ENCODE measurements at regions not wholly inside any gene's neighbourhood (a gene's known extent, or its start where the extent isn't known, plus 50 kb on each side); places are given as distances from the start of the nearest gene placed in this dataset.
"Not testable (repeated sequence)": the region's sequence is repeated elsewhere in the genome, so short reads cannot be mapped to it uniquely, and the experiment has no call there.

DNA sequence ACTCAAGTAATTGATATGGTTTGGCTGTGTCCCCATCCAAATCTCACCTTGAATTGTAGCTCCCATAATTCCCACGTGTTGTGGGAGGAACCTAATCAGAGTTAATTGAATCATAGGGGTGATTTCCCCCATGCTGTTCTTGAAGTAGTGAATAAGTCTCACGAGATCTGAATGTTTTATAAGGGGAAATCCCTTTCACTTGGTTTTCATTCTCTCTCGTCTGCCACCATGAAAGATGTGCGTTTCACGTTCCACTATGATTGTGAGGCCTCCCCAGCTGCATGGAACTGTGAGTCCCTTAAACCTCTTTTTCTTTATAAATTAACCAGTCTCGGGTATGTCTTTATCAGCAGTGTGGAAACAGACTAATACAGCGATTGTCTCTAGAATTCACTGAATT is 135.4 kb downstream of the BACH1 start:
- peak; percentile 12 for DNase-seq (ENCODE audit: low read depth, low spot score)
- TF ChIP-seq, protein P1, sequence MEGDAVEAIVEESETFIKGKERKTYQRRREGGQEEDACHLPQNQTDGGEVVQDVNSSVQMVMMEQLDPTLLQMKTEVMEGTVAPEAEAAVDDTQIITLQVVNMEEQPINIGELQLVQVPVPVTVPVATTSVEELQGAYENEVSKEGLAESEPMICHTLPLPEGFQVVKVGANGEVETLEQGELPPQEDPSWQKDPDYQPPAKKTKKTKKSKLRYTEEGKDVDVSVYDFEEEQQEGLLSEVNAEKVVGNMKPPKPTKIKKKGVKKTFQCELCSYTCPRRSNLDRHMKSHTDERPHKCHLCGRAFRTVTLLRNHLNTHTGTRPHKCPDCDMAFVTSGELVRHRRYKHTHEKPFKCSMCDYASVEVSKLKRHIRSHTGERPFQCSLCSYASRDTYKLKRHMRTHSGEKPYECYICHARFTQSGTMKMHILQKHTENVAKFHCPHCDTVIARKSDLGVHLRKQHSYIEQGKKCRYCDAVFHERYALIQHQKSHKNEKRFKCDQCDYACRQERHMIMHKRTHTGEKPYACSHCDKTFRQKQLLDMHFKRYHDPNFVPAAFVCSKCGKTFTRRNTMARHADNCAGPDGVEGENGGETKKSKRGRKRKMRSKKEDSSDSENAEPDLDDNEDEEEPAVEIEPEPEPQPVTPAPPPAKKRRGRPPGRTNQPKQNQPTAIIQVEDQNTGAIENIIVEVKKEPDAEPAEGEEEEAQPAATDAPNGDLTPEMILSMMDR (IDR thresholded peaks at IDR 0.05; ENCODE audit: low read depth, low read length), result no peak
- in situ Hi-C loops (cut with HindIII; ENCODE audit: low sequenced_read_pairs), result no loop called here
- no peak overlapping the region for H3K4me3 ChIP-seq (ENCODE audit: low read depth, low read length)

DNA sequence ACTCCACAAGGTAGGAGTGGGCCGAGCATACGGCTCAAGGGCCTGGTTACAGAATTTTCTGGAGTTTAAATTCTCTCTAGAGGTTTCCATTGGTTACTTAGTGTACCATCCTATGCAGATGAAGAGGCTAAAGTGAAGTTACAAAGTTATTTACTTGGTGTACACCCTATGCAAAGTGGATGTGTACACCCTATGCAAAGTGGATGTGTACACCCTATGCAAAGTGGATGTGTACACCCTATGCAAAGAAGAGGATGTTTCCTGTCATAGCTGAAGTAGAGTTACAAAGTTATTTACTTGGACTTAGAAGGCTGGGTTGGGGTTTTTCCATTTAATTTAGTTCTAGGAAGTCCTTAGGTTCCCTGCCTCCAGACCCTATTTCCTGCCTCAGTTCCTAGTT is 136.3 kb downstream of the BACH1 start:
- DNase-seq (ENCODE audit: low read depth, low spot score); in situ Hi-C loops (cut with HindIII; ENCODE audit: low sequenced_read_pairs); H3K4me3 ChIP-seq (ENCODE audit: low read depth, low read length): not testable (repeated sequence)

DNA sequence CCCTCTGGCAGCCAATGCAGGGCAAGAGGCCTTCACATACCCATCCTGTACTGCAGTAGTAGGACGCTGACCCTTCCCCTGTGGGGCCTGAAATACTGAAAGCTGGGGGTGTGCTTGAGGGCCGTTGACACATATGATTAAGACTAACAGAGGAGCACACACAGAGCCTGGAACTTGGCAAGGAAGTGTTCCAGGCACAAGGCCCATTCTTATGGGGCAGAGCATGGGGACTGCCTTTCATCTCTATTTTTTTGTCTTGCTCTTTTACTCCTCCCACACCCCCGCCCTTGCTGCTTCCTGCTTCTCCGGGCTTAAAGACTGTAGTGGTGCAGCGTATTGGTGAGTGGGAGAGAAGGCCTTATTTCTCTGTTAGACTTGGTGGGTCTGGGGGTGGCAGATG is 137.4 kb downstream of the BACH1 start:
- DNase-seq (ENCODE audit: low read depth, low spot score), result no peak
- TF ChIP-seq, protein P1 (IDR thresholded peaks at IDR 0.05; ENCODE audit: low read depth, low read length), result no peak
- no peak overlapping the region for H3K4me3 ChIP-seq (ENCODE audit: low read depth, low read length)
- in situ Hi-C loops (cut with HindIII; ENCODE audit: low sequenced_read_pairs), result no loop called here

DNA sequence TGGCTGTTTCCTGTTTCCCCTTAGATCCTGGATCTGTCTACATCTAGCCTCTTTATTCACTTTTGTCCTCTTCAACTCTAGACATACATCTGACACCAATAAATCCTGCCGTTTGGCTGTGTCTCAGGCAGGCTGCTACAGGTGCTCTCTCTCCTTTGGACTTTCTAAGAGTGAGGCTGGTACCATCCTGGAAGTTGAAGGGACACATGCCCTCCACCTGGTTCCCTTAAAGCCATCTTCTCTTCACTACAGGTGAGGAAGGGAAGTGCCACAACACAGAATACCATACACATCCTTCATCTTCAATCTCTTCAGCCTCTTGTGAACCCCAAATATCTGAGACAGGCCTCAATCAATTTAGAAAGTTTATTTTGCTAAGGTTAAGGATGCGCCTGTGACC is 137.9 kb downstream of the BACH1 start:
- in situ Hi-C loops (cut with HindIII; ENCODE audit: low sequenced_read_pairs), result no loop called here

DNA sequence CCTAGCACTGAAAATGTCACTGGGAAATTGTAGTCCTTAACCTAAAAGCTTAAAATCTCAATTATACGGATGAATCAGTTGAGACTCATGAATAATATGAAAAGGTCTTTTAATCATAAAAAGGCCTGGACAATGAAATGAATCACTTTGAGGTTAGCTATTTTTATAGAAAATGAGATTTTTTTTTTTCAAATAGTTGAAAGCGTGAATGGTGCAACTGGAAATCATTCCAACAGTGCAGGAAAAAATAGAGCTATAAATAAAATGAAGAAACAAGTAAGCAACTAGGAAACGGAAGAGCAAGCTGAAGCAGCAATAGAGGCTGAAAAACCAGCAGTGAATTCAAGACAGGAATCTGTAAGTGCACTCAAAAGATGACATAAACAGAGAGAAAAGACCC is 142.9 kb downstream of the BACH1 start:
- DNase-seq (ENCODE audit: low read depth, low spot score), result peak; percentile 13

More for the DNA sequence above, 137.9 kb downstream of the BACH1 start:
- TF ChIP-seq, protein P1 (IDR thresholded peaks at IDR 0.05; ENCODE audit: low read depth, low read length), result no peak
- no peak for DNase-seq (ENCODE audit: low read depth, low spot score)
- H3K4me3 ChIP-seq (ENCODE audit: low read depth, low read length), result no peak overlapping the region

DNA sequence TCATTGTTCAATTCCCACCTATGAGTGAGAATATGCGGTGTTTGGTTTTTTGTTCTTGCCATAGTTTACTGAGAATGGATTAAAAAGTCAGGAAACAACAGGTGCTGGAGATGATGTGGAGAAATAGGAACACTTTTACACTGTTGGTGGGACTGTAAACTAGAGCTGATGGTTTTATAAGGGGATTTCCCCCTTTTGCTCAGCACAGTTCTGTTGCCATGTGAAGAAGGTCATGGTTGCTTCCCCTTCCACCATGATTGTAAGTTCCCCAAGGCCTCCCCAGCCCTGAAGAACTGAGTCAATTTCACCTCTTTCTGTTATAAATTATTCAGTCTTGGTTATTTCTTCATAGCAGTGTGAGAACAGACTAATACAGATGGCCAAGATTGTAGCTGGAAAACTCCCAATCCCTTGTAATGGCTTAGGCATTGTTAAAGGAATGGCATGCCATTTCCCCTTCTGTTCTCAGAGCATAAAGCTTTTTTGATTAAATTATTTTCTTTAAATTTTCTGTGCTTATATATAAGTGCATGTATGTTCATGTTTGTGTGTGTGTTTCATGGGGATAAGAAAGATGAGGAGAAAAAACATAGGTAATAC is 144.8 kb downstream of the BACH1 start:
- DNase-seq (ENCODE audit: low read depth, low spot score), result no peak
- no peak overlapping the region for H3K4me3 ChIP-seq (ENCODE audit: low read depth, low read length)
- in situ Hi-C loops (cut with HindIII; ENCODE audit: low sequenced_read_pairs), result no loop called here
- TF ChIP-seq, protein P1 (IDR thresholded peaks at IDR 0.05; ENCODE audit: low read depth, low read length), result no peak

More for the DNA sequence above, 142.9 kb downstream of the BACH1 start:
- in situ Hi-C loops (cut with HindIII; ENCODE audit: low sequenced_read_pairs), result no loop called here
- TF ChIP-seq, protein P1 (IDR thresholded peaks at IDR 0.05; ENCODE audit: low read depth, low read length), result no peak
- no peak overlapping the region for H3K4me3 ChIP-seq (ENCODE audit: low read depth, low read length)

DNA sequence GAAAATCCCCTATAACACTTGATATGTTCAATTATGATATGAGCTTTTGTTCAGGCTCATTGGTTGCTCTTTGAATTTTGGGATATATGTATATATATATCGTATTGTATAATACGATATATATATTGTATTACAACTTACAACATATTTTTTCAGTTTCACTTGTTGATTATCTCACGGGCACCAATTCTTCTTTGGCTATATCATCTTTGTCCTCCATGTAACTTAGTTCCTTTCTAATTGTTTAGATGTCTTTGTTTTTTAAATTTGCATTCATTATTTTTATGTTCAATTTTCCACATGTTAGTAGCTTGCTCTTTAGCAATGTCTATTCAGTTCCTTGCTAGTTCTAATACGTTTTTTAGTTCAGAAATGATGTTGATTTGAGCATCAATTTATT is 150.0 kb downstream of the BACH1 start:
- TF ChIP-seq, protein P1 (IDR thresholded peaks at IDR 0.05; ENCODE audit: low read depth, low read length), result no peak
- DNase-seq (ENCODE audit: low read depth, low spot score), result no peak
- H3K4me3 ChIP-seq (ENCODE audit: low read depth, low read length), result no peak overlapping the region

More for the DNA sequence above, 150.0 kb downstream of the BACH1 start:
- in situ Hi-C loops (cut with HindIII; ENCODE audit: low sequenced_read_pairs), result no loop called here
